ENCODE measurements at regions not wholly inside any gene's neighbourhood (a gene's known extent, or its start where the extent isn't known, plus 50 kb on each side); places are given as distances from the start of the nearest gene placed in this dataset.
"Not testable (repeated sequence)": the region's sequence is repeated elsewhere in the genome, so short reads cannot be mapped to it uniquely, and the experiment has no call there.

DNA sequence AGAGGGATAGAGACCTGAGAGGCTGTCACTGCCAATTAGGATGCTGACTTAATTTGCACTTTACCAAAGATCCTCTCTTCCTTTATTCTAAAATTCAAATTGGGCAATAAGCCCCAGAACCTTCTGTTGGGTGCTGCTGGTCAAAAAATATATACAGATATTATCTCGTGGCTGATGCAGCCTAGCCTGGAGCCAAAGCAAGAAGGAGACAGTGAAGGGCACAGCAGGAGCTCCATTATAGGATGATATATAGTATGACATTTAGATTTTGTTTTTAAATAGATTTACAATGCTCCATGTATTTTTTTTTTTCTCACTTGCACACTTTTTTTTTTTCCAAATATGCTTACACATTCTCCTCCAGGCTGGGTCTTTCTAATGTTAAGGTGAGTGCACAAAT, 579.3 kb downstream of the PIK3C3 start:
- Histone ChIP-seq H3K9me3 (ENCODE audit: insufficient read depth, low read length) (no peaks in the 10 kb centered on the region), H3K36me3 (ENCODE audit: insufficient read depth, insufficient read length, low read length) (no peaks in the 10 kb centered on the region), H3K9ac (ENCODE audit: insufficient read length, low read depth) (no peak overlapping the region), H3K4me3 (ENCODE audit: insufficient read length, low read depth) (no peak overlapping the region), H3K27me3 (ENCODE audit: insufficient read depth, insufficient read length) (no peaks in the 10 kb centered on the region), H3K4me1 (ENCODE audit: insufficient read depth, insufficient read length) (no peaks in the 10 kb centered on the region)
- DNase-seq (ENCODE audit: low read depth, low spot score): no peak
- TF ChIP-seq YY1 (IDR thresholded peaks at IDR 0.05; ENCODE audit: insufficient read depth, insufficient read length) (no peak), SUZ12 (IDR thresholded peaks at IDR 0.05; ENCODE audit: extremely low read depth, insufficient read depth, insufficient read length) (no peak), ZNF274 (IDR thresholded peaks at IDR 0.05; ENCODE audit: low read depth, low read length) (no peak)

DNA sequence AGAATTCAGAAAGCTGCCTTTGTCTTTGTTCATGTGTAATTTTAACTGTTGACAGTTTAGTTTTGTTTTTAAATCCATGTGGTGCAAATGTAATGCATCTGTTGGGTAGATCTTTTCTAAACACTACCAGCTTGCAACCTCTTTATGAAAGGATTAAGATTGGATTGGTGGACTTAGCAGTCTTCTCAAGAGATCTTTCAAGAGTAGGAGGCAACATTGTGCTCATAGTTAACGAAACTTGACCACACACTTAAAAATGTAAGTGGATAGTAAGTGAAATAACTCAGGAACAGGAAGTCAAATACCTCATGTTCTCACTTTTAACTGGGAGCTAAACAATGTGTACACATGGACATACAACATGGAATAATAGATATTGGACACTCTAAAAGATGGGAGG, 579.0 kb downstream of the RIT2 start:
- Histone ChIP-seq H3K36me3 (ENCODE audit: insufficient read depth, insufficient read length, low read length) (no peaks in the 10 kb centered on the region), H3K9me3 (ENCODE audit: insufficient read depth, low read length) (no peaks in the 10 kb centered on the region), H3K9ac (ENCODE audit: insufficient read length, low read depth) (no peak overlapping the region), H3K4me3 (ENCODE audit: insufficient read length, low read depth) (no peak overlapping the region), H3K27me3 (ENCODE audit: insufficient read depth, insufficient read length) (no peaks in the 10 kb centered on the region), H3K4me1 (ENCODE audit: insufficient read depth, insufficient read length) (no peaks in the 10 kb centered on the region)
- no peak for DNase-seq (ENCODE audit: low read depth, low spot score)
- no peak for TF ChIP-seq SUZ12 (IDR thresholded peaks at IDR 0.05; ENCODE audit: extremely low read depth, insufficient read depth, insufficient read length)

DNA sequence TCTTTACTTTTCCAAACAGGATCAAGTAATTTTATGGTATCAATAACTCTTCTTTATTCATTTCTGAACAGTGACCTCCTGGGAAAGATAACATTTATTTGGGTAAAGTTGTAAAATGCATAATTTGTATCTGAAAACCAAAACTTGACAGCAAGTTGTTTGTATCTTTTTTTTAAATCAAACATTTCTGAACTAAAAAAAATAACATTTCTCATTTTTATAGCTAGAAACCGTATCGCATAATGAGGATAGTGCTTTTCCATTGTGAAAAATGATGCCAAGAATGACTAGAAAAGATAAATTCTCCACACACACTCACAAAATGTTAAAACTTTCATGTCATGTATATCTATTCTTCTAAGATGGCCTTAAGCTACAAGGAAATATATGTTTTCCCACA, 578.2 kb downstream of the RIT2 start:
- Histone ChIP-seq H3K9me3 (ENCODE audit: insufficient read depth, low read length) (no peaks in the 10 kb centered on the region), H3K4me3 (ENCODE audit: insufficient read length, low read depth) (no peak overlapping the region), H3K9ac (ENCODE audit: insufficient read length, low read depth) (no peak overlapping the region), H3K4me1 (ENCODE audit: insufficient read depth, insufficient read length) (no peaks in the 10 kb centered on the region), H3K36me3 (ENCODE audit: insufficient read depth, insufficient read length, low read length) (no peaks in the 10 kb centered on the region), H3K27me3 (ENCODE audit: insufficient read depth, insufficient read length) (no peaks in the 10 kb centered on the region)
- no peak for TF ChIP-seq ZNF274 (IDR thresholded peaks at IDR 0.05; ENCODE audit: low read depth, low read length)
- TF ChIP-seq SUZ12 (IDR thresholded peaks at IDR 0.05; ENCODE audit: extremely low read depth, insufficient read depth, insufficient read length): no peak
- TF ChIP-seq YY1 (IDR thresholded peaks at IDR 0.05; ENCODE audit: insufficient read depth, insufficient read length): no peak
- no peak for DNase-seq (ENCODE audit: low read depth, low spot score)

GRCh38 chr18:42544901-42545300, 570.6 kb downstream of the RIT2 start:
- TF ChIP-seq YY1 (IDR thresholded peaks at IDR 0.05; ENCODE audit: insufficient read depth, insufficient read length) (no peak), ZNF274 (IDR thresholded peaks at IDR 0.05; ENCODE audit: low read depth, low read length) (no peak), SUZ12 (IDR thresholded peaks at IDR 0.05; ENCODE audit: extremely low read depth, insufficient read depth, insufficient read length) (no peak)
- no peak for DNase-seq (ENCODE audit: low read depth, low spot score)
- Histone ChIP-seq H3K4me1 (ENCODE audit: insufficient read depth, insufficient read length) (no peaks in the 10 kb centered on the region), H3K9ac (ENCODE audit: insufficient read length, low read depth) (no peak overlapping the region), H3K27me3 (ENCODE audit: insufficient read depth, insufficient read length) (no peaks in the 10 kb centered on the region), H3K4me3 (ENCODE audit: insufficient read length, low read depth) (no peak overlapping the region), H3K36me3 (ENCODE audit: insufficient read depth, insufficient read length, low read length) (no peaks in the 10 kb centered on the region), H3K9me3 (ENCODE audit: insufficient read depth, low read length) (no peaks in the 10 kb centered on the region)

DNA sequence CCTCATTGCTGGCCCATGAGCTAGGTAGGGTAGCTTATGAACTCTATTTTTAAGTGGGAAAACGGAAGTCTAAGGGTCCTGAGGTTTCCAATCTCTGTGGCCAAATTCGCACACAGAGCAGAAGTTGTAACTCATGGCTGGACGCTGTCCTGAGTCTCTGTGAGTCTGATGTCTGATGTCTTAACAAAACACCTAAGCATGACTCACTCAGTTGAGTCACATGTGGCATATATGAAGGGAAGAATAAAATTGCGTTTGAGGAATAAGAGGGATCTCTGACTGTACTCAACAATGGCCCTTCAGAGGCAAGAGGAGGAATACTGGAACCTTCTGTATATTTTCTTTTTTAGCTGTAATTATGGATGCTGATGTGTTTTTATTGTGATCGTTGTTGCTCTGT, 569.7 kb downstream of the RIT2 start:
- no peak for DNase-seq (ENCODE audit: low read depth, low spot score)
- H3K9me3 ChIP-seq (ENCODE audit: insufficient read depth, low read length): no peaks in the 10 kb centered on the region
- no peak overlapping the region for H3K9ac ChIP-seq (ENCODE audit: insufficient read length, low read depth)
- no peaks in the 10 kb centered on the region for H3K36me3 ChIP-seq (ENCODE audit: insufficient read depth, insufficient read length, low read length)
- H3K27me3 ChIP-seq (ENCODE audit: insufficient read depth, insufficient read length): no peaks in the 10 kb centered on the region
- TF ChIP-seq ZNF274 (IDR thresholded peaks at IDR 0.05; ENCODE audit: low read depth, low read length) (no peak), SUZ12 (IDR thresholded peaks at IDR 0.05; ENCODE audit: extremely low read depth, insufficient read depth, insufficient read length) (no peak), YY1 (IDR thresholded peaks at IDR 0.05; ENCODE audit: insufficient read depth, insufficient read length) (no peak)
- H3K4me1 ChIP-seq (ENCODE audit: insufficient read depth, insufficient read length): no peaks in the 10 kb centered on the region
- no peak overlapping the region for H3K4me3 ChIP-seq (ENCODE audit: insufficient read length, low read depth)

- Histone ChIP-seq H3K4me3 (ENCODE audit: insufficient read length, low read depth) (no peak overlapping the region), H3K36me3 (ENCODE audit: insufficient read depth, insufficient read length, low read length) (no peaks in the 10 kb centered on the region), H3K27me3 (ENCODE audit: insufficient read depth, insufficient read length) (no peaks in the 10 kb centered on the region), H3K9me3 (ENCODE audit: insufficient read depth, low read length) (no peaks in the 10 kb centered on the region), H3K9ac (ENCODE audit: insufficient read length, low read depth) (no peak overlapping the region), H3K4me1 (ENCODE audit: insufficient read depth, insufficient read length) (no peaks in the 10 kb centered on the region)
- TF ChIP-seq ZNF274 (IDR thresholded peaks at IDR 0.05; ENCODE audit: low read depth, low read length): no peak
- no peak for TF ChIP-seq YY1 (IDR thresholded peaks at IDR 0.05; ENCODE audit: insufficient read depth, insufficient read length)
- TF ChIP-seq SUZ12 (IDR thresholded peaks at IDR 0.05; ENCODE audit: extremely low read depth, insufficient read depth, insufficient read length): no peak
- DNase-seq (ENCODE audit: low read depth, low spot score): no peak
These were observed 567.0 kb downstream of the RIT2 start for GRCh38 chr18:42548493-42548892.

DNA sequence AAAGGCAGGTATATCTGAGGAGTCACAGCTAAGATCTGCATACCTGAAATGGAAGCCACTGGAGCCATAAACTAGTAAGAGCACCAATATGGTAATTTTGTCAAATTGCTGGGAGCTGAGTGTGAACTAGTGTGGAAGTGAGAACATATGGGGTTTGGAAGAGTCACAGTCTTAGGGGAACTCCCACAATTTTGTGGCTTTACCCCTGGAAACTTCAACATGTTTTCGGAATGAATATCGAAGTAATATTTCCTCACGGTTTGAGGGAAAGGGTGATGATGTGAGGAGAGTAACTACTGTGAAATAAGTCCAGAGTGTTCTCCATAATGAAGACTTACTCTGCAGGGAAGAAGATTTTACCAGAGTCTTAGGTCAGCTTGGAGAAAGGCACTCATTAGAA, 565.9 kb downstream of the RIT2 start:
- no peaks in the 10 kb centered on the region for H3K4me1 ChIP-seq (ENCODE audit: insufficient read depth, insufficient read length)
- no peak for DNase-seq (ENCODE audit: low read depth, low spot score)
- H3K36me3 ChIP-seq (ENCODE audit: insufficient read depth, insufficient read length, low read length): no peaks in the 10 kb centered on the region
- no peak overlapping the region for H3K4me3 ChIP-seq (ENCODE audit: insufficient read length, low read depth)
- TF ChIP-seq YY1 (IDR thresholded peaks at IDR 0.05; ENCODE audit: insufficient read depth, insufficient read length) (no peak), SUZ12 (IDR thresholded peaks at IDR 0.05; ENCODE audit: extremely low read depth, insufficient read depth, insufficient read length) (no peak), ZNF274 (IDR thresholded peaks at IDR 0.05; ENCODE audit: low read depth, low read length) (no peak)
- H3K27me3 ChIP-seq (ENCODE audit: insufficient read depth, insufficient read length): no peaks in the 10 kb centered on the region
- H3K9me3 ChIP-seq (ENCODE audit: insufficient read depth, low read length): no peaks in the 10 kb centered on the region
- no peak overlapping the region for H3K9ac ChIP-seq (ENCODE audit: insufficient read length, low read depth)

DNA sequence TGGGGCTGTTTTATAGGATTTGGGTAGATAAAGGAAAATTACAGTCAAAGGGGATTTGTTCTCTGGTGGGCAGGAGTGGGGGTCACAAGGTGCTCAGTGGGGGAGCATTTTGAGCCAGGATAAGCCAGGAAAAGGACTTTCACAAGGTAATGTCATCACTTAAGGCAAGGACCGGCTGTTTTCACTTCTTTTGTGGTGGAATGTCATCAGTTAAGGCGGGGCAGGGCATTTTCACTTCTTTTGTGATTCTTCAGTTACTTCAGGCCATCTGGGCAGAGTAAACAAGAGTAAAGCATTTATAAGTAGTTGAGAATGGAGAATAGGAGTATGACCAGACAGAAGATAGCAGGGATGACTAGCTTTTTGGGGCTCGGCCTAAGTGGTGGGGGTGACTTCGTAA, 562.9 kb downstream of the RIT2 start:
- H3K9ac ChIP-seq (ENCODE audit: insufficient read length, low read depth); H3K4me1 ChIP-seq (ENCODE audit: insufficient read depth, insufficient read length); H3K4me3 ChIP-seq (ENCODE audit: insufficient read length, low read depth); DNase-seq (ENCODE audit: low read depth, low spot score); H3K27me3 ChIP-seq (ENCODE audit: insufficient read depth, insufficient read length); H3K9me3 ChIP-seq (ENCODE audit: insufficient read depth, low read length); H3K36me3 ChIP-seq (ENCODE audit: insufficient read depth, insufficient read length, low read length): not testable (repeated sequence)

All from NT2/D1 (cell line).